H9 (cell line): ENCODE measurements at regions not wholly inside any gene's neighbourhood (a gene's known extent, or its start where the extent isn't known, plus 50 kb on each side); places are given as distances from the start of the nearest gene placed in this dataset.

ENCODE experiments used
- DNase-seq: peaks from one replicate; pipeline ENCODE4 v3.0.0-alpha.2; 2017
- H2AFZ ChIP-seq: one replicate; pipeline ENCODE4 v1.6.1; 2013; ENCODE audit warnings: mild to moderate bottlenecking, low read length, control low read depth, moderate library complexity
- H2AK5ac ChIP-seq: 2 replicates; pipeline ENCODE4 v1.6.1; 2013; ENCODE audit warnings: low read length, control low read depth, mixed read lengths; ENCODE audit not compliant: insufficient read length
- H2BK120ac ChIP-seq: one replicate; pipeline ENCODE4 v1.6.1; 2013; ENCODE audit warnings: low read depth, mild to moderate bottlenecking, low read length, control low read depth, inconsistent platforms; ENCODE audit not compliant: poor library complexity, severe bottlenecking
- H2BK12ac ChIP-seq: 2 replicates; pipeline ENCODE4 v1.6.1; 2013; ENCODE audit warnings: low read length, control low read depth, mixed read lengths, low read depth; ENCODE audit not compliant: insufficient read length
- H2BK15ac ChIP-seq: 2 replicates; pipeline ENCODE4 v1.6.1; 2013; ENCODE audit warnings: low read depth, low read length, control low read depth
- H2BK20ac ChIP-seq: one replicate; pipeline ENCODE4 v1.6.1; 2013; ENCODE audit warnings: low read depth, mild to moderate bottlenecking, low read length, control low read depth, inconsistent platforms; ENCODE audit not compliant: poor library complexity, severe bottlenecking
- H2BK5ac ChIP-seq: 2 replicates; pipeline ENCODE4 v1.6.1; 2013; ENCODE audit warnings: low read length, control low read depth, mixed read lengths; ENCODE audit not compliant: insufficient read length
- H3K14ac ChIP-seq: 2 replicates; pipeline ENCODE4 v1.6.1; 2013; ENCODE audit warnings: low read length, control low read depth; ENCODE audit not compliant: insufficient read depth
- H3K18ac ChIP-seq: 2 replicates; pipeline ENCODE4 v1.6.1; 2013; ENCODE audit warnings: low read depth, mild to moderate bottlenecking, mixed read lengths, low read length, control low read depth; ENCODE audit not compliant: insufficient read length
- H3K23ac ChIP-seq: 2 replicates; pipeline ENCODE4 v1.6.1; 2013; ENCODE audit warnings: low read length, control low read depth, mixed read lengths, low read depth; ENCODE audit not compliant: insufficient read length
- H3K23me2 ChIP-seq: 2 replicates; pipeline ENCODE4 v1.6.1; 2013; ENCODE audit warnings: low read depth, mild to moderate bottlenecking, mixed read lengths, low read length, control low read depth; ENCODE audit not compliant: insufficient read length, poor library complexity, severe bottlenecking
- H3K27ac ChIP-seq: 2 replicates; pipeline ENCODE4 v1.5.1; 2013; ENCODE audit warnings: low read length, control low read depth, mixed read lengths, low read depth; ENCODE audit not compliant: insufficient read length
- H3K27me3 ChIP-seq: 2 replicates; pipeline ENCODE4 v1.6.1; 2013; ENCODE audit warnings: low read length, control low read depth, inconsistent platforms; ENCODE audit not compliant: insufficient read depth
- H3K4ac ChIP-seq: 2 replicates; pipeline ENCODE4 v1.6.1; 2013; ENCODE audit warnings: low read depth, mild to moderate bottlenecking, control low read depth, inconsistent platforms, low read length, moderate library complexity
- H3K4me1 ChIP-seq: 2 replicates; pipeline ENCODE4 v1.6.1; 2013; ENCODE audit warnings: low read length, control low read depth, inconsistent platforms; ENCODE audit not compliant: insufficient read depth
- H3K4me2 ChIP-seq: 2 replicates; pipeline ENCODE4 v1.6.1; 2013; ENCODE audit warnings: low read length, control low read depth, mixed read lengths; ENCODE audit not compliant: insufficient read length, insufficient read depth
- H3K56ac ChIP-seq: 2 replicates; pipeline ENCODE4 v1.6.1; 2013; ENCODE audit warnings: low read depth, mild to moderate bottlenecking, mixed read lengths, low read length, control low read depth; ENCODE audit not compliant: insufficient read length
- H3K79me1 ChIP-seq: 2 replicates; pipeline ENCODE4 v1.6.1; 2013; ENCODE audit warnings: low read depth, mild to moderate bottlenecking, moderate library complexity, low read length, control low read depth, inconsistent platforms; ENCODE audit not compliant: insufficient read depth, poor library complexity, severe bottlenecking
- H3K79me2 ChIP-seq: 2 replicates; pipeline ENCODE4 v1.6.1; 2013; ENCODE audit warnings: low read length, control low read depth, inconsistent platforms; ENCODE audit not compliant: insufficient read depth
- H3K9ac ChIP-seq: 2 replicates; pipeline ENCODE4 v1.6.1; 2013; ENCODE audit warnings: low read length, control low read depth, mixed read lengths; ENCODE audit not compliant: insufficient read length; ENCODE audit errors: extremely low read depth
- H3K9me3 ChIP-seq: one replicate; pipeline ENCODE4 v1.6.1; 2013; ENCODE audit warnings: low read depth, low read length, inconsistent platforms; ENCODE audit not compliant: control insufficient read depth
- H3T11ph ChIP-seq: one replicate; pipeline ENCODE4 v1.6.1; 2013; ENCODE audit warnings: mild to moderate bottlenecking, low read length, control low read depth, inconsistent platforms
- H4K20me1 ChIP-seq: one replicate; pipeline ENCODE4 v1.6.1; 2013; ENCODE audit not compliant: control insufficient read depth, insufficient read length, insufficient read depth
- H4K5ac ChIP-seq: 2 replicates; pipeline ENCODE4 v1.6.1; 2013; ENCODE audit warnings: low read depth, mild to moderate bottlenecking, mixed read lengths, low read length, control low read depth; ENCODE audit not compliant: insufficient read length
- H4K8ac ChIP-seq: replicated peaks from 2 replicates; pipeline ENCODE4 v1.6.1; 2013; ENCODE audit warnings: low read length, control low read depth, mixed read lengths, low read depth; ENCODE audit not compliant: insufficient read length
- H4K91ac ChIP-seq: 2 replicates; pipeline ENCODE4 v1.6.1; 2013; ENCODE audit warnings: low read depth, mild to moderate bottlenecking, moderate library complexity, mixed read lengths, low read length, control low read depth; ENCODE audit not compliant: insufficient read length
- H3K27ac Mint-ChIP-seq, 3 experiments: 2 replicates in 2 of 3; 3 replicates in 1 of 3; pipeline ENCODE4 v1.8.0; 2020 to 2021; ENCODE audit warnings: mixed read lengths in 3 of 3, mild to moderate bottlenecking in 1 of 3, moderate library complexity in 1 of 3
- H3K27me3 Mint-ChIP-seq: 2 replicates; pipeline ENCODE4 v1.8.0; 2021; ENCODE audit warnings: low read depth, mild to moderate bottlenecking, moderate library complexity, mixed read lengths
- H3K36me3 Mint-ChIP-seq, 3 experiments: 2 replicates in 2 of 3; 3 replicates in 1 of 3; pipeline ENCODE4 v1.8.0; 2020 to 2021; ENCODE audit warnings: low read depth in 3 of 3, mixed read lengths in 3 of 3; ENCODE audit not compliant: insufficient read depth in 1 of 3
- H3K4me1 Mint-ChIP-seq, 2 experiments: 2 replicates each; pipeline ENCODE4 v1.8.0; 2020; ENCODE audit warnings: mixed read lengths in 2 of 2
- H3K4me3 Mint-ChIP-seq, 2 experiments: 2 replicates in 1 of 2; 3 replicates in 1 of 2; pipeline ENCODE4 v1.8.0; 2020 to 2021; ENCODE audit warnings: mild to moderate bottlenecking in 2 of 2, mixed read lengths in 2 of 2, moderate library complexity in 1 of 2
- H3K9me3 Mint-ChIP-seq, 2 experiments: 2 replicates in 1 of 2; 3 replicates in 1 of 2; pipeline ENCODE4 v1.8.0; 2020; ENCODE audit warnings: mild to moderate bottlenecking in 2 of 2, mixed read lengths in 2 of 2, moderate library complexity in 1 of 2
- WGBS: extraction: QIAGEN DNeasy Blood & Tissue Kit; methylation state at CpG from one replicate; pipeline ENCODE4 v1.1.7; 2013; ENCODE audit warnings: missing lambda C conversion rate, low lambda C conversion rate, mixed read lengths; ENCODE audit not compliant: insufficient read length; ENCODE audit errors: extremely low coverage; 5-methylcytosine and 5-hydroxymethylcytosine counted together
- TF ChIP-seq, protein P1 (sequence below): fragments of 200-600 bp; sonication (generic); conservative IDR thresholded peaks from 3 replicates; pipeline ENCODE4 v1.8.0; 2021; ENCODE audit warnings: antibody characterized with exemption, mild to moderate bottlenecking

DNA sequence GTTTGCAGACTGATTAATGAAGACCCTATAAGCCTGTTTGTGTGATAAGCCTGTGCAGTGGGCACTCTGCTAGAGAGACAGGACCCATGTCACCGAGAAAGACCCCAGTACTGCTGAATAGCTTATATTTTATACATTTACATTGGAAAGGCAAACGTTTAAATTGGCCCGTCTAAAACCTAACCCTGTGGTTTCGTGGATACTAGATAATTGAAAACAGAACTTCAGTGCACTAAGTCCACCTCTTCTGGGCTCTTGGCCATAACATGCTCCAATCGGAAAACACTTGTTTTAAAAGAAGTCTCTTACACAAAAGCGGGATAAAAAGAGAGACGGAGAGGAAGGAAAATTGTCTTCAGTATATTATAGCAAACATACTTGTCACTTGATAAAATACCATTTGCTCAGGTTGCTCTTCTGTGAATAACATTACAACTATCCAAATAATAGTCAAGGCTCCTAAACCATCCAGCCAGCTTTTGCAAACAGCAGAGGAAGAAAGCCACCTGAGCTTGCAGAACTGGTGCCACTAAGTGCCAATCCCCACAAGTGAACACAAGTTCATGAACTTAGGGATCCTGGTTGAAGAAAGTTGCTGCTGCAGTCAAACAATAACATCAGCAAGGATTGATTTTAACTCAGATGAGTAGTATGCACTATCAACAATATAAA, 218.4 kb upstream of the FN1 start:
- Mint-ChIP-seq H3K4me1 (peaks cover 0 to 3% of the 10 kb centered on the region in 2 experiments; a peak in 2 of 4 replicates), H3K27me3 (no peaks in the 10 kb centered on the region), H3K9me3 (no peaks in the 10 kb centered on the region), H3K36me3 (no peaks in the 10 kb centered on the region), H3K4me3 (no peak overlapping the region), H3K27ac (no peak overlapping the region)
- Histone ChIP-seq H3K23me2 (no peaks in the 10 kb centered on the region), H3K27ac (no peak overlapping the region), H3K9ac (no peak overlapping the region), H2AK5ac (no peak overlapping the region), H3K27me3 (no peaks in the 10 kb centered on the region), H2BK5ac (no peak overlapping the region), H2BK120ac (no peak overlapping the region), H3K79me2 (no peaks in the 10 kb centered on the region), H3K23ac (no peak overlapping the region), H4K5ac (no peak overlapping the region), H3K56ac (no peak overlapping the region), H2AFZ (no peak overlapping the region), H4K8ac (no peak overlapping the region), H4K91ac (no peak overlapping the region), H2BK15ac (no peak overlapping the region), H3K14ac (no peak overlapping the region), H3K4ac (no peak overlapping the region), H3K4me1 (no peaks in the 10 kb centered on the region; the same call in 1 of the 2 replicates), H3K18ac (no peak overlapping the region), H2BK12ac (no peak overlapping the region), H3T11ph (no peak overlapping the region), H4K20me1 (no peaks in the 10 kb centered on the region), H2BK20ac (no peak overlapping the region), H3K4me2 (no peak overlapping the region), H3K79me1 (no peaks in the 10 kb centered on the region), H3K9me3 (no peaks in the 10 kb centered on the region)
- no CpG with 5 or more reads among the region's 7 CpGs for WGBS
- TF ChIP-seq, protein P1, sequence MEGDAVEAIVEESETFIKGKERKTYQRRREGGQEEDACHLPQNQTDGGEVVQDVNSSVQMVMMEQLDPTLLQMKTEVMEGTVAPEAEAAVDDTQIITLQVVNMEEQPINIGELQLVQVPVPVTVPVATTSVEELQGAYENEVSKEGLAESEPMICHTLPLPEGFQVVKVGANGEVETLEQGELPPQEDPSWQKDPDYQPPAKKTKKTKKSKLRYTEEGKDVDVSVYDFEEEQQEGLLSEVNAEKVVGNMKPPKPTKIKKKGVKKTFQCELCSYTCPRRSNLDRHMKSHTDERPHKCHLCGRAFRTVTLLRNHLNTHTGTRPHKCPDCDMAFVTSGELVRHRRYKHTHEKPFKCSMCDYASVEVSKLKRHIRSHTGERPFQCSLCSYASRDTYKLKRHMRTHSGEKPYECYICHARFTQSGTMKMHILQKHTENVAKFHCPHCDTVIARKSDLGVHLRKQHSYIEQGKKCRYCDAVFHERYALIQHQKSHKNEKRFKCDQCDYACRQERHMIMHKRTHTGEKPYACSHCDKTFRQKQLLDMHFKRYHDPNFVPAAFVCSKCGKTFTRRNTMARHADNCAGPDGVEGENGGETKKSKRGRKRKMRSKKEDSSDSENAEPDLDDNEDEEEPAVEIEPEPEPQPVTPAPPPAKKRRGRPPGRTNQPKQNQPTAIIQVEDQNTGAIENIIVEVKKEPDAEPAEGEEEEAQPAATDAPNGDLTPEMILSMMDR, result no peak
- no peak for DNase-seq
